SK-N-SH treated with all-trans-retinoic acid at 6 μM for 48 hours (cell line): ENCODE measurements at regions not wholly inside any gene's neighbourhood (a gene's known extent, or its start where the extent isn't known, plus 50 kb on each side); places are given as distances from the start of the nearest gene placed in this dataset.
"Not testable (repeated sequence)": the region's sequence is repeated elsewhere in the genome, so short reads cannot be mapped to it uniquely, and the experiment has no call there.

Source experiments
- ATAC-seq: fragments of 200-7000 bp; cut with Tn5 transposase; 3 replicates; pipeline ENCODE4 v1.9.1; 2020; ENCODE audit warnings: mild to moderate bottlenecking, moderate library complexity
- BACH2 ChIP-seq: fragments of 250-450 bp; sonication (Bioruptor Pico); IDR thresholded peaks from 2 replicates; pipeline ENCODE4 v1.9.0; 2021; ENCODE audit warnings: mild to moderate bottlenecking, borderline replicate concordance
- CSDC2 ChIP-seq: fragments of 250-450 bp; sonication (Bioruptor Pico); IDR thresholded peaks from 2 replicates; pipeline ENCODE4 v1.5.0; 2020; ENCODE audit warnings: mild to moderate bottlenecking, moderate library complexity
- CSRNP3 ChIP-seq: fragments of 250-450 bp; sonication (Bioruptor Pico); IDR thresholded peaks from 2 replicates; pipeline ENCODE4 v1.5.1; 2021; ENCODE audit warnings: mild to moderate bottlenecking, moderate library complexity
- ESRRG ChIP-seq: fragments of 250-450 bp; sonication (Bioruptor Pico); IDR thresholded peaks from 2 replicates; pipeline ENCODE4 v1.6.1; 2021; ENCODE audit warnings: mild to moderate bottlenecking
- GLIS3 ChIP-seq: fragments of 250-450 bp; sonication (Bioruptor Pico); IDR thresholded peaks from 2 replicates; pipeline ENCODE4 v1.5.0; 2020; ENCODE audit warnings: mild to moderate bottlenecking, moderate library complexity
- ISL1 ChIP-seq: fragments of 250-450 bp; sonication (Bioruptor Pico); IDR thresholded peaks from 2 replicates; pipeline ENCODE4 v2.1.2; 2022; ENCODE audit warnings: mild to moderate bottlenecking, moderate library complexity
- OSR1 ChIP-seq: fragments of 250-450 bp; sonication (Bioruptor Pico); IDR thresholded peaks from 2 replicates; pipeline ENCODE4 v1.8.0; 2022; ENCODE audit warnings: moderate library complexity, mild to moderate bottlenecking, inconsistent platforms
- POU6F1 ChIP-seq: fragments of 250-450 bp; sonication (Bioruptor Pico); IDR thresholded peaks from 2 replicates; pipeline ENCODE4 v1.8.0; 2021; ENCODE audit warnings: low read depth, mild to moderate bottlenecking, moderate library complexity, borderline replicate concordance
- PPARA ChIP-seq: fragments of 250-450 bp; sonication (Bioruptor Pico); IDR thresholded peaks from 2 replicates; pipeline ENCODE4 v1.5.0; 2020; ENCODE audit warnings: mild to moderate bottlenecking, borderline replicate concordance
- RARB ChIP-seq: fragments of 250-450 bp; sonication (Bioruptor Pico); IDR thresholded peaks from 2 replicates; pipeline ENCODE4 v1.8.0; 2021; ENCODE audit warnings: mild to moderate bottlenecking, moderate library complexity
- SNAI2 ChIP-seq: fragments of 250-450 bp; sonication (Bioruptor Pico); IDR thresholded peaks from 2 replicates; pipeline ENCODE4 v1.5.0; 2020; ENCODE audit warnings: mild to moderate bottlenecking, moderate library complexity
- TOX ChIP-seq: fragments of 250-450 bp; sonication (Bioruptor Pico); IDR thresholded peaks from 2 replicates; pipeline ENCODE4 v1.8.0; 2021; ENCODE audit warnings: mild to moderate bottlenecking, moderate library complexity, borderline replicate concordance
- TSHZ2 ChIP-seq: fragments of 250-450 bp; sonication (Bioruptor Pico); IDR thresholded peaks from 2 replicates; pipeline ENCODE4 v1.5.0; 2020; ENCODE audit warnings: mild to moderate bottlenecking, moderate library complexity
- ZFP3 ChIP-seq: fragments of 250-450 bp; sonication (Bioruptor Pico); IDR thresholded peaks from 2 replicates; pipeline ENCODE4 v1.5.0; 2020; ENCODE audit warnings: mild to moderate bottlenecking, moderate library complexity
- ZFP30 ChIP-seq: fragments of 450-650 bp; formaldehyde crosslinking; IDR thresholded peaks from 2 replicates; pipeline ENCODE4 v1.5.0; 2022; ENCODE audit warnings: mild to moderate bottlenecking, moderate library complexity
- ZNF565 ChIP-seq: fragments of 450-650 bp; formaldehyde crosslinking; conservative IDR thresholded peaks from 2 replicates; pipeline ENCODE4 v1.5.0; 2020; ENCODE audit warnings: low read depth, mild to moderate bottlenecking, moderate library complexity
- ZNF70 ChIP-seq: fragments of 450-650 bp; formaldehyde crosslinking; IDR thresholded peaks from 2 replicates; pipeline ENCODE4 v1.5.0; 2020; ENCODE audit warnings: mild to moderate bottlenecking, moderate library complexity
- ZNF8 ChIP-seq: fragments of 450-650 bp; formaldehyde crosslinking; IDR thresholded peaks from 2 replicates; pipeline ENCODE4 v1.5.0; 2020; ENCODE audit warnings: mild to moderate bottlenecking, moderate library complexity

GRCh38 chr2:207229161-207229560 is 63.4 kb upstream of the KLF7 start:
- ATAC-seq: no peak
- no peak for TF ChIP-seq OSR1
- TF ChIP-seq TSHZ2 (CRISPR knock-in tag): no peak

GRCh38 chr2:207230261-207231105 is 64.7 kb upstream of the KLF7 start:
- TF ChIP-seq ZNF70 (CRISPR knock-in tag) (no peak), GLIS3 (no peak), ISL1 (CRISPR knock-in tag) (no peak), ESRRG (CRISPR knock-in tag) (no peak), ZNF565 (CRISPR knock-in tag) (no peak), CSRNP3 (CRISPR knock-in tag) (no peak), RARB (CRISPR knock-in tag) (no peak), TOX (CRISPR knock-in tag) (no peak), CSDC2 (no peak), ZNF8 (CRISPR knock-in tag) (no peak), SNAI2 (no peak), ZFP30 (CRISPR knock-in tag) (no peak), BACH2 (CRISPR knock-in tag) (no peak), ZFP3 (CRISPR knock-in tag) (no peak), PPARA (no peak)
- ATAC-seq: peak; percentile 73

- no peak for TF ChIP-seq ESRRG (CRISPR knock-in tag)
- no peak; the same call in 2 of the 3 replicates for ATAC-seq
Observed at GRCh38 chr2:207231106-207231865, 65.5 kb upstream of the KLF7 start.

GRCh38 chr2:207231967-207232366 is 66.2 kb upstream of the KLF7 start:
- TF ChIP-seq CSRNP3 (CRISPR knock-in tag): no peak
- TF ChIP-seq POU6F1 (CRISPR knock-in tag): no peak
- TF ChIP-seq GLIS3: no peak
- no peak for TF ChIP-seq TSHZ2 (CRISPR knock-in tag)
- no peak for TF ChIP-seq ZFP30 (CRISPR knock-in tag)
- TF ChIP-seq PPARA: no peak
- no peak for ATAC-seq

GRCh38 chr2:207233141-207233540 is 67.4 kb upstream of the KLF7 start:
- ATAC-seq: not testable (repeated sequence)
